Tibial artery (tissue), 4 donors: ENCODE measurements at regions not wholly inside any gene's neighbourhood (a gene's known extent, or its start where the extent isn't known, plus 50 kb on each side); places are given as distances from the start of the nearest gene placed in this dataset.

Experiments
- DNase-seq, 2 donors: peaks; one replicate each; pipeline ENCODE4 v3.0.0-alpha.2; 2019
- H3K27ac ChIP-seq, 2 donors: fragments of 200-600 bp; sonication (generic) in 1 of 2; 1 replicate in 1 of 2; 2 replicates in 1 of 2; pipeline ENCODE4 v1.5.1; 2018 to 2019; ENCODE audit warnings: mild to moderate bottlenecking in 1 of 2
- H3K27me3 ChIP-seq, 2 donors: fragments of 200-600 bp; sonication (generic) in 1 of 2; one replicate each; pipeline versions ENCODE4 v1.5.1 to v1.6.0; 2016 to 2019
- H3K36me3 ChIP-seq, 3 donors: fragments of 200-600 bp; sonication (generic) in 2 of 3; one replicate each; pipeline ENCODE4 v1.5.1; 2016 to 2019; ENCODE audit warnings: mild to moderate bottlenecking in 2 of 3
- H3K4me1 ChIP-seq, 4 donors: fragments of 200-600 bp; sonication (generic) in 2 of 4; 1 replicate in 3 of 4; 2 replicates in 1 of 4; pipeline ENCODE4 v1.5.1; 2016 to 2019
- H3K4me3 ChIP-seq, 2 donors: fragments of 200-600 bp; sonication (generic) in 1 of 2; 1 replicate in 1 of 2; 2 replicates in 1 of 2; pipeline ENCODE4 v1.5.1; 2018 to 2019; ENCODE audit warnings: mild to moderate bottlenecking in 2 of 2
- H3K9me3 ChIP-seq, 3 donors: fragments of 200-600 bp; sonication (generic) in 1 of 3; one replicate each; pipeline ENCODE4 v1.5.1; 2016 to 2019
- CTCF ChIP-seq, 2 experiments: fragments of 200-600 bp in 1 of 2; fragments of 450-650 bp in 1 of 2; IDR thresholded peaks; one replicate each; pipeline ENCODE4 v1.5.1; 2017 to 2019; ENCODE audit warnings: antibody characterized with exemption in 2 of 2, mild to moderate bottlenecking in 1 of 2, moderate library complexity in 1 of 2
- intact Hi-C: fragments of 100-400 bp; cut with DNase I; formaldehyde crosslinking; loops from one replicate; pipeline ENCODE4 v1.15.0; 2023; ENCODE audit warnings: low total_unique reads

GRCh38 chr2:45169339-45170190, 160.3 kb upstream of the SIX2 start:
- H3K4me1 ChIP-seq, result peaks cover 0 to 23% (median 17%) of the 10 kb centered on the region in 4 donors
- H3K4me3 ChIP-seq, result peak overlapping the region; percentile 57 to 61
- H3K9me3 ChIP-seq, result no peaks in the 10 kb centered on the region
- no peaks in the 10 kb centered on the region for H3K36me3 ChIP-seq
- intact Hi-C loops, result no loop called here
- DNase-seq, result no peak
- no peak for TF ChIP-seq CTCF (IDR thresholded peaks at IDR 0.05)
- H3K27ac ChIP-seq, result peak overlapping the region; percentile 37 to 66
- peaks cover 0 to 21% of the 10 kb centered on the region in 2 donors for H3K27me3 ChIP-seq

GRCh38 chr2:45168711-45169338, 159.6 kb upstream of the SIX2 start:
- TF ChIP-seq CTCF (IDR thresholded peaks at IDR 0.05), result no peak
- Histone ChIP-seq H3K27me3 (peaks cover 0 to 25% of the 10 kb centered on the region in 2 donors), H3K36me3 (no peaks in the 10 kb centered on the region), H3K27ac (peak overlapping the region; percentile 37 to 66), H3K9me3 (no peaks in the 10 kb centered on the region), H3K4me1 (peaks cover 0 to 23% (median 17%) of the 10 kb centered on the region in 4 donors), H3K4me3 (peak overlapping the region; percentile 57 to 61)
- DNase-seq, result no peak
- intact Hi-C loops, result no loop called here

GRCh38 chr2:45167920-45168629, 158.8 kb upstream of the SIX2 start:
- Histone ChIP-seq H3K36me3 (no peaks in the 10 kb centered on the region), H3K4me1 (peaks cover 0 to 23% (median 17%) of the 10 kb centered on the region in 4 donors), H3K27me3 (peaks cover 0 to 25% of the 10 kb centered on the region in 2 donors), H3K27ac (peak overlapping the region in 1 of 2 donors; percentile 66), H3K4me3 (peak overlapping the region; percentile 57 to 61), H3K9me3 (no peaks in the 10 kb centered on the region)
- DNase-seq, result no peak
- no peak for TF ChIP-seq CTCF (IDR thresholded peaks at IDR 0.05)
- intact Hi-C loops, result no loop called here

GRCh38 chr2:45166229-45166890, 157.1 kb upstream of the SIX2 start:
- Histone ChIP-seq H3K4me1 (peaks cover 0 to 23% (median 17%) of the 10 kb centered on the region in 4 donors), H3K27me3 (peaks cover 0 to 25% of the 10 kb centered on the region in 2 donors), H3K27ac (no peak overlapping the region), H3K9me3 (no peaks in the 10 kb centered on the region), H3K36me3 (no peaks in the 10 kb centered on the region), H3K4me3 (no peak overlapping the region)
- intact Hi-C loops, result no loop called here
- TF ChIP-seq CTCF (IDR thresholded peaks at IDR 0.05), result no peak
- no peak for DNase-seq

GRCh38 chr2:45162711-45163110, 153.5 kb upstream of the SIX2 start:
- Histone ChIP-seq H3K36me3 (no peaks in the 10 kb centered on the region), H3K9me3 (no peaks in the 10 kb centered on the region), H3K4me1 (no peaks in the 10 kb centered on the region), H3K27ac (no peak overlapping the region), H3K4me3 (no peak overlapping the region), H3K27me3 (peaks cover 0 to 10% of the 10 kb centered on the region in 2 donors)
- DNase-seq, result no peak
- intact Hi-C loops, result no loop called here
- no peak for TF ChIP-seq CTCF (IDR thresholded peaks at IDR 0.05)
